Heart right ventricle (tissue), 16 donors: ENCODE measurements at regions not wholly inside any gene's neighbourhood (a gene's known extent, or its start where the extent isn't known, plus 50 kb on each side); places are given as distances from the start of the nearest gene placed in this dataset.

ENCODE experiments used
- ATAC-seq, 8 donors: fragments of 200-7000 bp; cut with Tn5 transposase; one replicate each; pipeline ENCODE4 v1.9.1; 2020; ENCODE audit warnings: mild to moderate bottlenecking in 8 of 8, moderate library complexity in 8 of 8, moderate number of reproducible peaks in 1 of 8
- DNase-seq, 2 donors: peaks; one replicate each; pipeline ENCODE4 v3.0.0-alpha.2; 2020
- H3K27ac ChIP-seq, 10 donors: fragments of 200-600 bp; sonication (generic) in 2 of 10; one replicate each; pipeline versions ENCODE4 v1.5.0 to v1.8.0; 2020 to 2022; ENCODE audit warnings: mild to moderate bottlenecking in 3 of 10
- H3K27me3 ChIP-seq, 7 donors: fragments of 200-600 bp; one replicate each; pipeline ENCODE4 v1.8.0; 2021 to 2022; ENCODE audit warnings: mild to moderate bottlenecking in 2 of 7
- H3K36me3 ChIP-seq, 9 donors: fragments of 200-600 bp; sonication (generic) in 1 of 9; one replicate each; pipeline versions ENCODE4 v1.5.0 to v1.8.0; 2020 to 2022; ENCODE audit warnings: mild to moderate bottlenecking in 2 of 9
- H3K4me1 ChIP-seq, 9 donors: fragments of 200-600 bp; sonication (generic) in 1 of 9; one replicate each; pipeline versions ENCODE4 v1.5.0 to v1.8.0; 2020 to 2022; ENCODE audit warnings: mild to moderate bottlenecking in 4 of 9
- H3K4me3 ChIP-seq, 10 donors: fragments of 200-600 bp; sonication (generic) in 2 of 10; one replicate each; pipeline versions ENCODE4 v1.5.0 to v1.8.0; 2020 to 2022; ENCODE audit warnings: mild to moderate bottlenecking in 7 of 10, moderate library complexity in 2 of 10
- H3K9me3 ChIP-seq, 11 donors: fragments of 200-600 bp in 10 of 11; sonication (generic) in 2 of 11; one replicate each; pipeline versions ENCODE4 v1.5.0 to v1.8.0; 2013 to 2022; ENCODE audit warnings: mild to moderate bottlenecking in 2 of 11, control low read depth in 1 of 11, moderate library complexity in 1 of 11
- WGBS, 2 donors: extraction: QIAGEN DNeasy Blood & Tissue Kit; methylation state at CpG; one replicate each; pipeline ENCODE4 v1.1.7; 2013; ENCODE audit warnings: inconsistent platforms in 1 of 2; 5-methylcytosine and 5-hydroxymethylcytosine counted together
- intact Hi-C, 10 donors: fragments of 100-400 bp; cut with DNase I; formaldehyde crosslinking; loops; one replicate each; pipeline versions ENCODE4 v1.11.1 to v1.14.2; 2022
- TF ChIP-seq, protein P1 (sequence below), 9 donors: fragments of 200-600 bp; sonication (generic) in 2 of 9; IDR thresholded peaks; one replicate each; pipeline versions ENCODE4 v1.5.0 to v1.8.0; 2021 to 2022; ENCODE audit warnings: antibody characterized with exemption in 9 of 9, mild to moderate bottlenecking in 5 of 9, moderate library complexity in 1 of 9
- donor health status: Arrhythmogenic right ventricular cardiomyopathy.
- donor health status: ischemic (EF 13 %, LVEDD 7.1; RV severe dilation, severe dysfunction).
- donor health status: healthy with polysubstance abuse.
- donor health status: DM: no; HTN: yes; CAD: no.
- donor health status: DM: no; HTN: no; CAD: no.
- donor health status: ischemic (EF 25% LVEDD 6.9; RV normal size, moderate dysfunction).
- donor health status: ischemic (EF 25% LVEDD 5.7; RV mildly dilated, moderate dysfunction).
- donor health status: healthy.
- donor health status: DM: yes; HTN: yes; CAD: no.
- donor health status: Ischemic cardiomyopathy.
- donor health status: ischemic (EF 35%, LVEDD 5.7; RV mildly dilated, moderate dysfunction).
- donor health status: nonischemic (EF 11% LVEDD 7.7; RV severe dilation, severe dysfunction).
- donor health status: DM: yes; HTN: yes; CAD: no.
- donor health status: PGD.
- donor health status: ischemic (EF 29% LVEDD 5.4; RV normal size, mild dysfunction).
- donor health status: nonischemic (EF 23%, LVEDD 6.1; RV moderate dilation, normal function).

DNA sequence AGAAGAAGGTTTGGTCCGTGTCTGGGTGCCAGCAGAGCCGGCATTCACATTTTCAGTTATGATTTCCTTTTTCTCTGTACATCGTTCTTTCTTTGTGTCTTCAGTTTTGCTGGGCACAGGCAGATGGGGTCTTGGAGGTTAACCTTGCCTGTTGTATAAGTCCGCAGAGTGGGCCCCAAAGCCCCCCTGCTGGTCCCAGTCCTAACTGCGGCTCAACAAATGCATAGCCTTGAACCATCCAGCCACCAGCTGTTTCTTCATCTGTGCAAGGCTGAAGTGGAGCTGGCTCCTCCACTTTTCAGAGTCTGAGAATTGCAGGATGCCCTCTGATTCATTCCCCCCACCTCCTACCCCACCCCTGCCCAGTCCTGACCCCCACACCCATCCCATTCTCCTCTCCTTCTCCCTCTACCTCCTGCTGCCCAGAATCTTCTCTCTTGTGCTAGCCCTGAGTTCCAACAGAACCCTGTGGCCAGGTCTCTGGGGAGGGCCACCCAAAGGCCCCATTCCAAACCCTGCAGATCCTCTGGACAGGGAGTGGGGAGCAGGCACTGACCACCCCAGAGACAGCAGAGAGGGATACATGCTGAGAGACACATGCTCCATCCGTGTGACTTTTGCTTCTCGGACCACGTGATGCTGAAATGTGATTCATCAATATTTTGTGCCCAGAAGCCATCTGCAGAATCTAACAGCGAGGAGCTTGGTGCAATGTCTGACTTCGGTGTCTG lies 386.5 kb upstream of the SULF2 start:
- Histone ChIP-seq H3K27me3 (peaks cover 0 to 45% (median 22%) of the 10 kb centered on the region in 7 donors), H3K9me3 (peaks cover 0 to 15% (median 5%) of the 10 kb centered on the region in 11 donors), H3K36me3 (no peaks in the 10 kb centered on the region), H3K4me1 (no peaks in the 10 kb centered on the region), H3K4me3 (no peak overlapping the region), H3K27ac (no peak overlapping the region)
- 76 to 78% methylated on average over 10 of the region's 10 CpGs for WGBS, 2 donors
- intact Hi-C loops: no loop called here
- TF ChIP-seq, protein P1, sequence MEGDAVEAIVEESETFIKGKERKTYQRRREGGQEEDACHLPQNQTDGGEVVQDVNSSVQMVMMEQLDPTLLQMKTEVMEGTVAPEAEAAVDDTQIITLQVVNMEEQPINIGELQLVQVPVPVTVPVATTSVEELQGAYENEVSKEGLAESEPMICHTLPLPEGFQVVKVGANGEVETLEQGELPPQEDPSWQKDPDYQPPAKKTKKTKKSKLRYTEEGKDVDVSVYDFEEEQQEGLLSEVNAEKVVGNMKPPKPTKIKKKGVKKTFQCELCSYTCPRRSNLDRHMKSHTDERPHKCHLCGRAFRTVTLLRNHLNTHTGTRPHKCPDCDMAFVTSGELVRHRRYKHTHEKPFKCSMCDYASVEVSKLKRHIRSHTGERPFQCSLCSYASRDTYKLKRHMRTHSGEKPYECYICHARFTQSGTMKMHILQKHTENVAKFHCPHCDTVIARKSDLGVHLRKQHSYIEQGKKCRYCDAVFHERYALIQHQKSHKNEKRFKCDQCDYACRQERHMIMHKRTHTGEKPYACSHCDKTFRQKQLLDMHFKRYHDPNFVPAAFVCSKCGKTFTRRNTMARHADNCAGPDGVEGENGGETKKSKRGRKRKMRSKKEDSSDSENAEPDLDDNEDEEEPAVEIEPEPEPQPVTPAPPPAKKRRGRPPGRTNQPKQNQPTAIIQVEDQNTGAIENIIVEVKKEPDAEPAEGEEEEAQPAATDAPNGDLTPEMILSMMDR (IDR thresholded peaks at IDR 0.05): no peak
- DNase-seq (no peak), ATAC-seq (no peak)

DNA sequence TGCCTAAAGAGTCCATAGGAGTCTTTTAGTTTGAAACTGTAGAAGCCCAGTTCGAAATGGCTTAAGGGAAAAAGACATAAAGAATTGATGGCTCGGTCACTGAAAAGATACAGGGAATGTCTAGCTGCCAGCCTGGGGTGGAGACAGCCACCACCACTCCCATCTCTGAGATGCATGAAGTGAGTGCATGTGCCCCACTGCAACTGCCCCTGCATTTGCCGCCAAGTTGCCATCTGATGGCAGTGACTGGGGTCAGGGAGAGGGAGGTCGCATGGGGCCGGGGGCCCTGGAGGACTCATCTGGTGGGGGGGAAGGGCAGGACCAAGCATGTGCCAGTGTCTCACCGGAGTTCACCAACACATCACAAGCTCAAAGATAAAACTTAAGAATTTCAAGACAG lies 385.8 kb upstream of the SULF2 start:
- intact Hi-C loops: no loop called here
- 51 to 55% methylated on average over 6 of the region's 6 CpGs for WGBS, 2 donors
- no peak for ATAC-seq

DNA sequence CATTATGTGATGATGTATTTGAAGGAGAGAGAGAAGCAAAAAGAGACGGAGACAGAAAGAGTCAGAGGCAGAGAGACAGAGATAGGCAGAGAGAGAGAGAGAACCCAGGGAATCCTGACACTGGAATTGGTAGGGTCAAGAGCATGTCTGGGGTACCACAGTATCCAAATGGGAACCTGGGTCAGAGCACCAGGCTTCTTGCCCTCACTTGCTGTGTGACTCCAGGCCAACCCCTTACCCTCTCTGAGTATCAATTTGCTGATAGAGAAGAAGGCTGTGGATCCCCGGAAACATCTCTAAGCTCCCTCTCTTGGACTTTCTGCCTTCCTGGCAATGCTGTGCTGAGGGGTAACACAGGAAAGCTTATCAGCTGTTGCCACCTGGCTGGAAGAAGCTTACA lies 385.3 kb upstream of the SULF2 start:
- intact Hi-C loops: no loop called here
- no peak for ATAC-seq
- WGBS, 2 donors: 66 to 68% methylated on average over 2 of the region's 2 CpGs
- peaks cover 0 to 55% (median 30%) of the 10 kb centered on the region in 7 donors for H3K27me3 ChIP-seq
- DNase-seq: no peak
- TF ChIP-seq, protein P1 (IDR thresholded peaks at IDR 0.05): no peak
- no peak overlapping the region for H3K4me3 ChIP-seq
- H3K4me1 ChIP-seq: no peaks in the 10 kb centered on the region
- no peaks in the 10 kb centered on the region for H3K36me3 ChIP-seq
- no peak overlapping the region for H3K27ac ChIP-seq
- peaks cover 0 to 15% (median 5%) of the 10 kb centered on the region in 11 donors for H3K9me3 ChIP-seq

More for the DNA sequence above, 385.8 kb upstream of the SULF2 start:
- Histone ChIP-seq H3K9me3 (peaks cover 0 to 15% (median 5%) of the 10 kb centered on the region in 11 donors), H3K4me1 (no peaks in the 10 kb centered on the region), H3K36me3 (no peaks in the 10 kb centered on the region), H3K27ac (no peak overlapping the region), H3K27me3 (peaks cover 0 to 51% (median 25%) of the 10 kb centered on the region in 7 donors), H3K4me3 (no peak overlapping the region)
- TF ChIP-seq, protein P1 (IDR thresholded peaks at IDR 0.05): no peak
- DNase-seq: no peak

DNA sequence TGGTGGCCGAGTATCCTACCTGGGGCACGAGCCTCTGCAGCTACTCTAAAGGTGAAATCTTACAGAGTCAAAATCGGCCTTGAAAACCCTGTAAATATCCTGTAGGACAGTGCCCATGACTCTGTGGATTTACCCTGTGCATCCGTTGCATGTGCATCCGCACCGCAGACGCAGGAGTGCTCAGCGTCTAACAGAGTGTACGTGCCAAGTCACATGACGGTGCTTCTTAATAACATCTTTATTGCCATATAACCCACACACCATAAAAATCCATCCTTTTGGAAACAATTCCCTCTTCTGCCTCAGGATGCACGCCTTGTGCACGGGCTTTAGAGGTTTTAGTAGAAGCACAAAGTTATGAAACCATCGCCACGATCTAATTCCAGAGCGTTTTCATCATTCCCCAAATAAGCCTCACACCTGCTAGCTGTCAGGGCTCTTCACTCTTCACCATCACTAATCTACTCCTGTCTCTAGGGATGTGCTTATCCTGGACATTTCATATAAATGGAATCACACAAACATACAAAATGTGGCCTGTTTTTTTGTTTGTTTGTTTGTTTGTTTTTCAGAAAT lies 384.5 kb upstream of the SULF2 start:
- ATAC-seq: no peak
- 74 to 77% methylated on average over 15 of the region's 15 CpGs for WGBS, 2 donors
- Histone ChIP-seq H3K4me3 (no peak overlapping the region), H3K36me3 (no peaks in the 10 kb centered on the region), H3K9me3 (peaks cover 0 to 15% (median 5%) of the 10 kb centered on the region in 11 donors), H3K27me3 (peaks cover 0 to 64% (median 39%) of the 10 kb centered on the region in 7 donors), H3K4me1 (no peaks in the 10 kb centered on the region), H3K27ac (no peak overlapping the region)
- intact Hi-C loops: no loop called here
- TF ChIP-seq, protein P1 (IDR thresholded peaks at IDR 0.05): no peak
- DNase-seq: no peak
